ENCODE measurements at regions not wholly inside any gene's neighbourhood (a gene's known extent, or its start where the extent isn't known, plus 50 kb on each side); places are given as distances from the start of the nearest gene placed in this dataset.
A peak's percentile ranks its signal among the peaks of the same experiment; 100 is the strongest.

GRCh38 chr7:135831455-135832195 lies 83.0 kb upstream of the FAM180A start:
- no peak for DNase-seq

- no peak for DNase-seq
Observed at GRCh38 chr7:135828604-135829003, 80.0 kb upstream of the FAM180A start.

- no peak for DNase-seq
Observed at GRCh38 chr7:135827391-135827790, 78.8 kb upstream of the FAM180A start.

GRCh38 chr7:135825406-135825805 lies 76.8 kb upstream of the FAM180A start:
- no peak for DNase-seq

GRCh38 chr7:135822376-135822775 lies 73.8 kb upstream of the FAM180A start:
- DNase-seq, result no peak

GRCh38 chr7:135817583-135817982 lies 69.0 kb upstream of the FAM180A start:
- DNase-seq, result no peak

- DNase-seq, result no peak
Observed at GRCh38 chr7:135815033-135815432, 66.4 kb upstream of the FAM180A start.

- no peak for DNase-seq
Observed at GRCh38 chr7:135812148-135812547, 63.5 kb upstream of the FAM180A start.

- no peak for DNase-seq
Observed at GRCh38 chr7:135811506-135811905, 62.9 kb upstream of the FAM180A start.

- peak in 27 of 56 donors; percentile 8 to 75 (median 32) for DNase-seq
Observed at GRCh38 chr7:135808206-135808605, 59.6 kb upstream of the FAM180A start.

- no peak for DNase-seq
Observed at GRCh38 chr7:135803143-135803542, 54.5 kb upstream of the FAM180A start.

GRCh38 chr7:135802697-135803096 lies 54.1 kb upstream of the FAM180A start:
- DNase-seq, result no peak

- DNase-seq, result peak in 2 of 56 donors; percentile 24 to 53
Observed at GRCh38 chr7:135801877-135802276, 53.3 kb upstream of the FAM180A start.

- peak in 3 of 56 donors; percentile 4 to 9 (median 7) for DNase-seq
Observed at GRCh38 chr7:135801045-135801693, 52.6 kb upstream of the FAM180A start.

GRCh38 chr7:135800560-135800959 lies 51.9 kb upstream of the FAM180A start:
- DNase-seq, result no peak

GRCh38 chr7:135799881-135800280 lies 51.3 kb upstream of the FAM180A start:
- no peak for DNase-seq

All from nucleus accumbens (tissue), 56 donors.